ENCODE measurements at regions not wholly inside any gene's neighbourhood (a gene's known extent, or its start where the extent isn't known, plus 50 kb on each side); places are given as distances from the start of the nearest gene placed in this dataset.
"Not testable (repeated sequence)": the region's sequence is repeated elsewhere in the genome, so short reads cannot be mapped to it uniquely, and the experiment has no call there.

GRCh38 chr2:121134728-121135127, 150.3 kb downstream of the TFCP2L1 start:
- DNase-seq, result no peak

- DNase-seq, result no peak
These were observed 149.7 kb downstream of the TFCP2L1 start for GRCh38 chr2:121135168-121135853.

GRCh38 chr2:121136323-121136722, 148.7 kb downstream of the TFCP2L1 start:
- no peak for DNase-seq

GRCh38 chr2:121137571-121137970, 147.4 kb downstream of the TFCP2L1 start:
- no peak for DNase-seq

- DNase-seq, result no peak
These were observed 144.3 kb downstream of the TFCP2L1 start for GRCh38 chr2:121140734-121141133.

- no peak for DNase-seq
These were observed 142.6 kb downstream of the TFCP2L1 start for GRCh38 chr2:121142452-121142851.

- no peak for DNase-seq
These were observed 140.9 kb downstream of the TFCP2L1 start for GRCh38 chr2:121144111-121144510.

GRCh38 chr2:121146630-121147029, 138.4 kb downstream of the TFCP2L1 start:
- DNase-seq, result no peak

GRCh38 chr2:121147766-121148165, 137.2 kb downstream of the TFCP2L1 start:
- DNase-seq, result no peak

- no peak for DNase-seq
These were observed 136.5 kb downstream of the TFCP2L1 start for GRCh38 chr2:121148481-121148880.

GRCh38 chr2:121149384-121149783, 135.6 kb downstream of the TFCP2L1 start:
- DNase-seq, result no peak

GRCh38 chr2:121150126-121150525, 134.9 kb downstream of the TFCP2L1 start:
- no peak for DNase-seq

GRCh38 chr2:121150713-121151112, 134.3 kb downstream of the TFCP2L1 start:
- no peak for DNase-seq

GRCh38 chr2:121151311-121152109, 133.5 kb downstream of the TFCP2L1 start:
- DNase-seq, result peak; percentile 60

- DNase-seq, result no peak
These were observed 132.1 kb downstream of the TFCP2L1 start for GRCh38 chr2:121152861-121153260.

GRCh38 chr2:121153516-121153915, 131.5 kb downstream of the TFCP2L1 start:
- DNase-seq, result no peak

GRCh38 chr2:121155502-121156056, 129.4 kb downstream of the TFCP2L1 start:
- DNase-seq, result no peak

GRCh38 chr2:121157481-121157880, 127.5 kb downstream of the TFCP2L1 start:
- DNase-seq, result not testable (repeated sequence)

GRCh38 chr2:121159291-121160071, 125.5 kb downstream of the TFCP2L1 start:
- peak; percentile 25 for DNase-seq

GRCh38 chr2:121160366-121160765, 124.6 kb downstream of the TFCP2L1 start:
- no peak for DNase-seq

GRCh38 chr2:121161272-121161671, 123.7 kb downstream of the TFCP2L1 start:
- DNase-seq, result no peak

GRCh38 chr2:121162893-121163292, 122.1 kb downstream of the TFCP2L1 start:
- no peak for DNase-seq

GRCh38 chr2:121164042-121164441, 121.0 kb downstream of the TFCP2L1 start:
- DNase-seq, result no peak

Measured in tongue (tissue), 1 donor.